ENCODE measurements at regions not wholly inside any gene's neighbourhood (a gene's known extent, or its start where the extent isn't known, plus 50 kb on each side); places are given as distances from the start of the nearest gene placed in this dataset.

- TF ChIP-seq CTCF (IDR thresholded peaks at IDR 0.05; ENCODE audit: borderline replicate concordance, extremely low read depth, low read length, poor library complexity, severe bottlenecking) (no peak), EZH2 (IDR thresholded peaks at IDR 0.05; ENCODE audit: borderline replicate concordance, low read depth, low read length, severe bottlenecking) (no peak)
Observed at GRCh38 chr9:16275795-16276624, 594.5 kb downstream of the BNC2 start.

Measured in DND-41 (cell line).